Nephron (organoid): ENCODE measurements at regions not wholly inside any gene's neighbourhood (a gene's known extent, or its start where the extent isn't known, plus 50 kb on each side); places are given as distances from the start of the nearest gene placed in this dataset.
A peak's percentile ranks its signal among the peaks of the same experiment; 100 is the strongest.

ENCODE experiments used
- H3K27ac Mint-ChIP-seq, 3 experiments: 2 replicates each; pipeline ENCODE4 v1.8.0; 2020; ENCODE audit warnings: mixed read lengths in 3 of 3, mild to moderate bottlenecking in 2 of 3, moderate library complexity in 1 of 3
- H3K27me3 Mint-ChIP-seq: 2 replicates; pipeline ENCODE4 v1.8.0; 2021; ENCODE audit warnings: low read depth, mild to moderate bottlenecking, moderate library complexity, mixed read lengths
- H3K36me3 Mint-ChIP-seq: 2 replicates; pipeline ENCODE4 v1.8.0; 2020; ENCODE audit warnings: low read depth, mixed read lengths
- H3K4me1 Mint-ChIP-seq: 2 replicates; pipeline ENCODE4 v1.8.0; 2020; ENCODE audit warnings: mixed read lengths
- H3K4me3 Mint-ChIP-seq, 3 experiments: 2 replicates each; pipeline ENCODE4 v1.8.0; 2020; ENCODE audit warnings: mild to moderate bottlenecking in 3 of 3, mixed read lengths in 3 of 3, moderate library complexity in 2 of 3
- H3K9me3 Mint-ChIP-seq: 2 replicates; pipeline ENCODE4 v1.8.0; 2020; ENCODE audit warnings: mixed read lengths
- TF ChIP-seq, protein P1 (sequence below), 3 experiments: fragments of 200-600 bp; sonication (generic); IDR thresholded peaks; one replicate each; pipeline ENCODE4 v1.5.0; 2021; ENCODE audit warnings: antibody characterized with exemption in 3 of 3; ENCODE audit not compliant: unreplicated experiment in 3 of 3

GRCh38 chr20:53870426-53871315 is 199.7 kb downstream of the BCAS1 start:
- Mint-ChIP-seq H3K9me3 (no peaks in the 10 kb centered on the region), H3K27me3 (no peaks in the 10 kb centered on the region), H3K27ac (peak overlapping the region; percentile 47 to 83 (median 71)), H3K4me3 (no peak overlapping the region), H3K36me3 (no peaks in the 10 kb centered on the region), H3K4me1 (peaks cover 45% of the 10 kb centered on the region)
- TF ChIP-seq, protein P1, sequence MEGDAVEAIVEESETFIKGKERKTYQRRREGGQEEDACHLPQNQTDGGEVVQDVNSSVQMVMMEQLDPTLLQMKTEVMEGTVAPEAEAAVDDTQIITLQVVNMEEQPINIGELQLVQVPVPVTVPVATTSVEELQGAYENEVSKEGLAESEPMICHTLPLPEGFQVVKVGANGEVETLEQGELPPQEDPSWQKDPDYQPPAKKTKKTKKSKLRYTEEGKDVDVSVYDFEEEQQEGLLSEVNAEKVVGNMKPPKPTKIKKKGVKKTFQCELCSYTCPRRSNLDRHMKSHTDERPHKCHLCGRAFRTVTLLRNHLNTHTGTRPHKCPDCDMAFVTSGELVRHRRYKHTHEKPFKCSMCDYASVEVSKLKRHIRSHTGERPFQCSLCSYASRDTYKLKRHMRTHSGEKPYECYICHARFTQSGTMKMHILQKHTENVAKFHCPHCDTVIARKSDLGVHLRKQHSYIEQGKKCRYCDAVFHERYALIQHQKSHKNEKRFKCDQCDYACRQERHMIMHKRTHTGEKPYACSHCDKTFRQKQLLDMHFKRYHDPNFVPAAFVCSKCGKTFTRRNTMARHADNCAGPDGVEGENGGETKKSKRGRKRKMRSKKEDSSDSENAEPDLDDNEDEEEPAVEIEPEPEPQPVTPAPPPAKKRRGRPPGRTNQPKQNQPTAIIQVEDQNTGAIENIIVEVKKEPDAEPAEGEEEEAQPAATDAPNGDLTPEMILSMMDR (IDR thresholded peaks at IDR 0.05; ENCODE audit: unreplicated experiment in 3 of 3), result no peak

DNA sequence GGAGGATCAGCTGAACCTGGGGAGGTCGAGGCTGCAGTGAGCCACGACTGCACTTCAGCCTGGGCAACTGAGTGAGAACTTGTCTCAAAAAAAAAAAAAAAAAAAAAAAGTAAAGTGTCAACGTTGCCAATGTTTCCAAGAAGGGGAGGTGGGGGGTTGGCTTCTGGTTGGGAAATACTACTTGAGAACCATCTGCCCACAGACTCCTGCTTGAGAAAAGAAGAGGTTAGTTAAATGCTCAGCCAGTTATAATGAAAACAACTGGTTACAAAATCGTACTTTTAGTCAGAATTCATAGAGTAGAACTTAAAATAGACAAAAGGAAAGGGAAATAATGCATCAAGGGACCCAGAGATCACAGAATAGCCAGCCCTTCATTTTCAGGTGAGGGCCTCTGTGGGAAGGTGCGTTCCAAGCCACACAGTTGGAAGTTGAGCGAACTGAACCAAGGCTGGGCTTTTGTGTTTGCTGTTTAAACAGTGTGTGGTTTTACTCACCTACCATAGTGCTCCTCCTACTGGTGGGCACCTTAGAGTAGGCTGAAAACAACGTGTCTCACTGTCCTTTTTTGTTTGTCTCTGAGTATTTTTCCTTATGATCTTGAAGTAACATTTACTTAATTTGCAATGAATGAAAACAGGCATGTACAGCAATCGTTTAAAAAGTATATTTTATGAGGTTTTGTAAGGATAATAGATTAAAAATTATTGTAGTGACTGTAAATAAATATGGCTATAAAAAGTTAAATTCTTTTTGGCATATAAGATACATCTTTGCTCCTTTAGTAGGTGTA is 200.7 kb downstream of the BCAS1 start:
- H3K4me3 Mint-ChIP-seq, result no peak overlapping the region
- peak overlapping the region; percentile 71 to 88 (median 82) for H3K27ac Mint-ChIP-seq
- no peaks in the 10 kb centered on the region for H3K27me3 Mint-ChIP-seq
- TF ChIP-seq, protein P1 (IDR thresholded peaks at IDR 0.05; ENCODE audit: unreplicated experiment in 3 of 3), result peak; percentile 58 to 74 (median 64)
- no peaks in the 10 kb centered on the region for H3K9me3 Mint-ChIP-seq
- no peaks in the 10 kb centered on the region for H3K36me3 Mint-ChIP-seq
- H3K4me1 Mint-ChIP-seq, result peaks cover 55% of the 10 kb centered on the region

GRCh38 chr20:53867741-53868351 is 202.5 kb downstream of the BCAS1 start:
- H3K36me3 Mint-ChIP-seq, result no peaks in the 10 kb centered on the region
- H3K27ac Mint-ChIP-seq, result peak overlapping the region; percentile 76 to 92 (median 89)
- H3K4me3 Mint-ChIP-seq, result no peak overlapping the region
- H3K4me1 Mint-ChIP-seq, result peaks cover 67% of the 10 kb centered on the region
- H3K27me3 Mint-ChIP-seq, result no peaks in the 10 kb centered on the region
- no peaks in the 10 kb centered on the region for H3K9me3 Mint-ChIP-seq
- TF ChIP-seq, protein P1 (IDR thresholded peaks at IDR 0.05; ENCODE audit: unreplicated experiment in 3 of 3), result no peak

DNA sequence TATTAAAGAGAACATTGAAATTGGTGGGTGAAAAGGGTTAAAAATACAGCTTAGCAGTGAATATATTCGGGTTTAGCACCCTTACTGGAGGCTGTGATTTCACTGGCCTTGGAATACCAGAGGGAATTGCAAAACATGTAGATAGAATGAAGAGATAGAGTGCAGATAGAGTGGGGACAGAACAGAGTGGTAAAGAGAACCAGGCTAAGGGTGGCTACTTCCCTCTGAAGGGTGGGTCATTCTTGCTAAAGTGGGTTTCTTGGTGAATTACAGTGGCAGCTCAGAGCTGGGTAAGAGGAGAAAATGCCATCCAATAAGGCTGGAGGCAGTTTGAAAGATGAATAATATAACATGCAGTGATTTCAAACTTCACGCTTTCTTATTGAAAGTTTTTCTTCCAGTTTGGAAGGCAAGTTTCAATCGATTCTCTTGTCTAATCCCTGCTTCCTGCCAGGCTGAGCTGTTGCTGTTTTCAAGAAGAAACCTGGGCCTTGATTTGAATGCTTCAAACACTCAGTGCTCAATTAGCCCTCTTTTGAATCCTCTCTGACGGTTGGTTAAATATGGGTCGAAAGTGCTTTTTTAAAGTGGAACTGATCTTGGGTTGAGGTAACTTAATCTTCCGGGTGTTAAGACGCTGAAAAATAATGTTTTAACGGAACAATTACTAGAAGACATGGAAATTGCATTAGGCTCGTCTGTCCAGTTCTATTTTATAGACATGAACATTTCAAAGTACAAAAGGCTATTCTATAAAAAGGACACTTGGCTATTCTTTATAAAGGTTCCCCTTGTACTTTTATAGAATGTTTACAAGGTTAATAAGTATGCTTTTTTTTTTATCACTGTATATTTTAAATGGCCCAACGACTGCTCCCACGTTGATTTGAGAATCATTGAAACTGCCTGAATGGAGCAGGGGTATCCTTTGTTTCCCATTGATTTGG is 203.3 kb downstream of the BCAS1 start:
- TF ChIP-seq, protein P1 (IDR thresholded peaks at IDR 0.05; ENCODE audit: unreplicated experiment in 3 of 3), result no peak
- H3K36me3 Mint-ChIP-seq, result no peaks in the 10 kb centered on the region
- peak overlapping the region in 1 of 3 experiments; percentile 5 for H3K4me3 Mint-ChIP-seq
- peak overlapping the region; percentile 76 to 92 (median 89) for H3K27ac Mint-ChIP-seq
- no peaks in the 10 kb centered on the region for H3K9me3 Mint-ChIP-seq
- H3K4me1 Mint-ChIP-seq, result peaks cover 62% of the 10 kb centered on the region
- no peaks in the 10 kb centered on the region for H3K27me3 Mint-ChIP-seq
